NCI-H1436 (cell line): ENCODE measurements at regions not wholly inside any gene's neighbourhood (a gene's known extent, or its start where the extent isn't known, plus 50 kb on each side); places are given as distances from the start of the nearest gene placed in this dataset.

Experiments used
- DNase-seq: peaks from one replicate; lab custom pipeline; 2025; lab: John Stamatoyannopoulos, UW

- DNase-seq, result no peak
Observed at GRCh38 chr21:27817902-27818623, 851.2 kb upstream of the ADAMTS5 start.

DNA sequence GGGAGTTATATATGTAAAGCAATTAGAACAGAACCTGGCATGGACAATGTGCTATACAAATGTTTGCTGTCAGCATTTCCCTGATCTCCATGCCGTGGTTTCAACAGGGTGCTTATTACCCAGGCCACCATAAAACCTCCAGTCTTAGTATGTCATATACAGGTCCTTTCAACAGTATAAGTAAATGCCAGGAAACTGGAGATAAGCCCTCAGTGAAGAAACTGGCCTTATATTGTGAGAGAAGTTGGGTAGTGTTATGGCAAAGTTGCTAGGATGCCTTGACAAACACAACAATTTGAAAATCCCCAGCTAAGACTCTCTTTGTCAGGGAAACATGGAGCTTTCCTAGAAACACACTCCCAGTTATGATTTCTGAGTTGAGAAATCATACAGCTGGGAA lies 850.2 kb upstream of the ADAMTS5 start:
- no peak for DNase-seq

DNA sequence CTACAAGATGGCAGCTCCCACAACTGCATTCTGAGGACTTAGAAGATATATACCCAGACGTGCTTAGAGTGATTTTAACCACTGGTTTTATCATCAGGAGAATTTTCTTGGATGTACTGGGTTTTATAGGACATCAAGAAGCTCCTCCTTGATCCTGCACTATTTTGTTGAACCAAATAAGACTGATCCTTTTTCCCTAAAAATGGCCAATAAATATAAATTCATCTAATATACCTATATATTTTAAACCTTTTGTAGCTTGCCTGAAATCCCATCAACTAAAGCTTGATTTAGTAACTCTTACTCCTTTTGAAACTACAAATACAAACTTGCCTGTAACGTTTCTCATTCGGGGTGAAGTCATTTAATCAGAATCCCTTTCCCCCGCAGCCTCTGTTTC lies 849.4 kb upstream of the ADAMTS5 start:
- no peak for DNase-seq

DNA sequence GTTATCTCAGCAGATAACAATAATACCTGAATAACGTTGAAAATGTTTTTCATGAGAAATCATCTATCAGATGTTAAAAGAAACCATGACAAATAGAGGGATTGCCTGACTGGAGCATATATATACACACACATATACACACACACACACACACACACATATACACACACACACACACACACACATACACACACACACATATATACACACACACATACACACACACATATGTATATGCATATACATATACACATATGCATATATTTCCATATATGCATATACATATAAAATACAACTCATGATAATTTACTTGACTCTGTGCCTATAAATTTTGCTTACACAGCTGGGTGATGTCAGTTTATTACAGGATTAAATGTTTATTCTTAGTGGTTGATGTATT lies 847.3 kb upstream of the ADAMTS5 start:
- DNase-seq, result no peak

- no peak for DNase-seq
Observed at GRCh38 chr21:27813750-27814149, 846.9 kb upstream of the ADAMTS5 start.

DNA sequence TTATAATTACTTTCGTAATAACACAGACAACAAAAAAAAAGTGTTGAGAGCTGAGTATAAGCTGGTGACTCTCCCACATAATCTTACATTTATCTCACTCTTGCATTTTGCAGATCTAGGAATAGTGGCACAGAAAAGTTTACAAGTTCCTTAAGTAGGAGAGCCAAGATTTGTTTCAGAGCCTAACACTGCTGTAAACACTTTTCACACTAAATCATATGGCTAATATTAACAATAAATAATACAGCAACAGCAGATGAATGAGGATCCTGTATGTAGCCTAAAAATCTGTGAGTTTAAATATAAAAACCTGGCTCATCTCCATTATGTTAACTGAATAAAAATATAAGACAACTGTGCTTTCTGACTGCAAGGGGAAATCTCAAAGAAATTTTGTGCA lies 846.5 kb upstream of the ADAMTS5 start:
- no peak for DNase-seq

GRCh38 chr21:27812279-27812678 lies 845.4 kb upstream of the ADAMTS5 start:
- no peak for DNase-seq

DNA sequence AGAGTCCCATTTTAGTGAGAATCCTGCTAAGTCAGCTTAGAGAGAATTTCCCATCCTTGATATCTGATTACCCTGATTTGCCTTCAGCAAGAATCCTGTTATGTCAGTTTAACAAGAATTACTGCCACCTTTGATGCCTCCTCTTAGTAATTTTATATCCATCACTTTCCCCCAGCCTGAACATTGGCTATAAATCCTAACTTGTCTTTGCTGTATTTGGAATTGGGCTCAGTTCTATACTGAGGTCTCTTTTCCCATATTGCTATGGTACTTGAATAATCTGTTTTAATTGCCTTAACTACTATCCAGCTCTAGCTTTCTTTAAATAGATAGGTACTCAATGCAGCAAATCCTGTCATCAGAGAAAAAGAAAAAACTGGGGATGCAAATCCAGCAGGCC lies 842.0 kb upstream of the ADAMTS5 start:
- no peak for DNase-seq

- DNase-seq, result no peak
Observed at GRCh38 chr21:27807596-27807995, 840.7 kb upstream of the ADAMTS5 start.

DNA sequence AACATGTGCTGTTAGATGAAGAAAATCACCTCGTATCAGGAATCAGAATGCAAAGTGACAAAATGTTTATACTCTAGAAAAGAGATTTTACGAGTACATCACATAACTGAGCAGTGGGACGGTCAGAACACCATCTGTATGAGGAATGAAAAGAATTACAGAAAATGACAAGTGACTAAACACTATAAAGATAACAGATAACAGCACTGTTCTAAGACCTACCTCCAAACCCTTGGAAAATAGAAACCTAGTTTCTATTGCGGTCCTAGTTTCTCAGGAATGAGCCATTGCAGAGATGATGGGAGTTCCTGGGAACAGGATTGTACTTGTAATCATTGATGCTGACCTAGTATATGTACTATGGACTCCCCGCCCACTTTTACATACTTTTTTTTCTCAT lies 839.4 kb upstream of the ADAMTS5 start:
- no peak for DNase-seq

- DNase-seq, result no peak
Observed at GRCh38 chr21:27805696-27806095, 838.8 kb upstream of the ADAMTS5 start.

DNA sequence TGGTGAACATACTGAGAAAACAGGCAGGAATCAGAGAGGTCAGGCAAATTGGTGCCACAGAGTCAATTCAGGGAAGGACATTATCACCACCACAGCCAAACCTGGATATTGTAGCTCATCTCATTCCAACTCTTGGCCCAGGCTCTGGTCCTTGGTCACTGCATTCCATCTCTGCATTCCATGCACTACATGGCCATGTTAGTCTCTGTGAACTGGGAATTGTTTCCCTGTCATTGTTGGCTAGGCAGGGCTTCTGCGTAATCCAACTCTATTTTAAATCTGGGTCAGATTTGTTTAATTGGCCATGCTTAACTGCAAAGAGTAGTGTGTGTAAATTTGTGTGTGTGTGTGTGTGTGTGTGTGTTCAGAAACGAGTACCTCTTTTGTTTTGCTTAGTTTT lies 837.6 kb upstream of the ADAMTS5 start:
- DNase-seq, result no peak

DNA sequence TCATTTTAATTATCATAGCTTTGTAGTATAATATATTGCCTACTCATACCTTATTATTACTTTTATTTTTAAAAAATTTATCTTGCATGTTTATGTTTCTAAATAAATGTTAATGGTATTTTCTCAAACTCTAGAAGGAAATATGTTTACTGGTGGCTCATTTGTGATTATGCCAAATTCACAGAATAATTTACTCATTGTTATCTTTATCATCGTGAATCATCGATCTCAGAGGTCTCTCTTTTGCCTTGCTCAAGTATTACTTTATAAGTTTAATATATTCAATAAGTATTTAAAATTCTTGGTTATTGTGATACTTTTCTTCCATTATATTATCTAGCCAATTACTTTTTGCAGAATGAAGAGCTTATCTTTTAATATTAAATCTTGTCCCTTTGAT lies 836.7 kb upstream of the ADAMTS5 start:
- DNase-seq, result no peak

- DNase-seq, result no peak
Observed at GRCh38 chr21:27802816-27803475, 836.1 kb upstream of the ADAMTS5 start.

- no peak for DNase-seq
Observed at GRCh38 chr21:27799861-27800260, 833.0 kb upstream of the ADAMTS5 start.

DNA sequence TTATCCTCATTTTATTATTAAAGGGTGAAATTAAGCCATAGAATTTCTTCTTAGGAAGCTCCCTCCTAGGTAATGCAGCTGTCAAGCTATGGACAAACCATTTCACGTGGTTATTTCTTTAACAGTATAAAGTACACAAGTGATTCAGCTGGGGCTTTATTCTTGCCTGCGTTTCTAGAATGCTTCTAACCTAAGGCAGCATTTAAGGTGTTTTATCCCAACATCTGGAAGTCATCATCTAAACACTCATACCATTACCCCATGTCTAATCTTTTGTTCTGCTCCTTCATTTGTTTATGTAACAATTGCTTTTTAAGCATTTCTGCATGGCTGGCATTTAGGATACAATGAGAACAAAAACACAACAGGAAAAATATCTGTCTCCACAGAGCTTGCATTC lies 829.2 kb upstream of the ADAMTS5 start:
- no peak for DNase-seq

GRCh38 chr21:27795418-27795817 lies 828.5 kb upstream of the ADAMTS5 start:
- DNase-seq, result no peak

GRCh38 chr21:27793901-27794300 lies 827.0 kb upstream of the ADAMTS5 start:
- no peak for DNase-seq

DNA sequence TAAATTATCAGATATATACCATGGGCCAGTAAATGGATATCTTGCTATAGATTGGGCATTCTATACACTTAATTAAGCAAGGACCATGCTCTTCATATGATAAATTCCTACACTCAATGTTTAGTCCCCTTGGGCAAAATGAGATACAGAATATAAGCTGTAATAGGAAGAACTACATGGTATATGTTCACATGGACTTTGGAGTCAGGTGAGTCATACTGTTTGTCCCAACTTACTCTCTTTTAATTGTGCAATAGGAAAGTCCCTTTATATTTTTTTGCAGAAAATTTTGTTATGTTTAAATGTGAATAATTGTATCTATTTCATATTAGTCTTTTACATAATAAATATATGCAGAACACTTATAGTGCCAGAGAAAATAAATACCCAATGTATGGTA lies 820.2 kb upstream of the ADAMTS5 start:
- no peak for DNase-seq

- no peak for DNase-seq
Observed at GRCh38 chr21:27779606-27780005, 812.7 kb upstream of the ADAMTS5 start.

- DNase-seq, result no peak
Observed at GRCh38 chr21:27776925-27777553, 810.2 kb upstream of the ADAMTS5 start.

DNA sequence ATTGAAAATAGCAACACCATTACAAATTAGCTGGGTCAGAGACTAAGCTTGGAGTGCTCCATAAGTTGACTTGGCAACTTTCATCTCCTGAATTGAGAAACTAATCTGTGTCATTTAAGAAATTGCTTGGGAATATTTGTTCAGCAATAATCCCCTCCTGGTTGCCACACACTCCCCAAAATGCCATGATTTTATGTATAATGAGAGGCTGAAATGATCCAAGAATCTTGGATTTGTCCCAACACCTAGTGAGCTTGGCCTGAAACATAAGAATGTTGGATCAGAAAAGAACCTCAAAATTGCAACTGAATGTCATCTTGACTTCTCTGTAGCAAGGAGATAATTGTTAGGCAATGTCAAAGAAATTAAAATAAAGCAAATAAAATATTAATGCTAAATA lies 805.9 kb upstream of the ADAMTS5 start:
- DNase-seq, result no peak

GRCh38 chr21:27771938-27772483 lies 805.1 kb upstream of the ADAMTS5 start:
- DNase-seq, result no peak
